GM23338 (cell line): ENCODE measurements at regions not wholly inside any gene's neighbourhood (a gene's known extent, or its start where the extent isn't known, plus 50 kb on each side); places are given as distances from the start of the nearest gene placed in this dataset.

Source experiments
- ATAC-seq: fragments of 200-7000 bp; cut with Tn5 transposase; 3 replicates; pipeline ENCODE4 v1.9.1; 2020
- DNase-seq: peaks from one replicate; pipeline ENCODE4 v3.0.0-alpha.2; 2015; ENCODE audit warnings: low spot score
- H2AFZ ChIP-seq: fragments of 200-600 bp; sonication (generic); 2 replicates; pipeline ENCODE4 v1.8.0; 2016; ENCODE audit warnings: antibody characterized with exemption, mild to moderate bottlenecking, moderate library complexity
- H3F3A ChIP-seq: fragments of 200-600 bp; sonication (generic); replicated peaks from 2 replicates; pipeline ENCODE4 v1.8.0; 2017; ENCODE audit warnings: antibody characterized with exemption, mixed run types, low read depth
- H3K27ac ChIP-seq: fragments of 200-600 bp; sonication (generic); 2 replicates; pipeline ENCODE4 v1.6.1; 2016; ENCODE audit warnings: low read depth
- H3K27me3 ChIP-seq: fragments of 200-600 bp; sonication (generic); 2 replicates; pipeline ENCODE4 v1.8.0; 2016; ENCODE audit warnings: mild to moderate bottlenecking, mixed run types, moderate library complexity; ENCODE audit not compliant: insufficient read depth
- H3K36me3 ChIP-seq: fragments of 200-600 bp; sonication (generic); 2 replicates; pipeline ENCODE4 v1.8.0; 2016; ENCODE audit warnings: mild to moderate bottlenecking; ENCODE audit not compliant: insufficient read depth
- H3K4me1 ChIP-seq: fragments of 200-600 bp; sonication (generic); 2 replicates; pipeline ENCODE4 v1.8.0; 2016; ENCODE audit warnings: mild to moderate bottlenecking, moderate library complexity; ENCODE audit not compliant: insufficient read depth
- H3K4me2 ChIP-seq: fragments of 200-600 bp; sonication (generic); 2 replicates; pipeline ENCODE4 v1.7.1; 2017; ENCODE audit warnings: mixed run types
- H3K4me3 ChIP-seq: fragments of 200-600 bp; sonication (generic); 2 replicates; pipeline ENCODE4 v1.6.1; 2016; ENCODE audit warnings: mixed run types
- H3K79me2 ChIP-seq: fragments of 200-600 bp; sonication (generic); replicated peaks from 2 replicates; pipeline ENCODE4 v1.8.0; 2017; ENCODE audit warnings: mild to moderate bottlenecking; ENCODE audit not compliant: insufficient read depth
- H3K9me2 ChIP-seq: fragments of 200-600 bp; sonication (generic); 2 replicates; pipeline ENCODE4 v1.8.0; 2017; ENCODE audit not compliant: insufficient read depth
- H4K20me1 ChIP-seq: fragments of 200-600 bp; sonication (generic); replicated peaks from 2 replicates; pipeline ENCODE4 v1.8.0; 2017; ENCODE audit warnings: mild to moderate bottlenecking; ENCODE audit not compliant: insufficient read depth
- H3K27ac Mint-ChIP-seq: 2 replicates; pipeline ENCODE4 v1.8.0; 2020; ENCODE audit warnings: inconsistent platforms, mild to moderate bottlenecking, moderate library complexity, mixed read lengths
- H3K27me3 Mint-ChIP-seq: 3 replicates; pipeline ENCODE4 v1.8.0; 2022; ENCODE audit warnings: low read depth, mild to moderate bottlenecking, moderate library complexity, mixed read lengths, inconsistent platforms; ENCODE audit not compliant: insufficient read depth, poor library complexity
- H3K36me3 Mint-ChIP-seq: 3 replicates; pipeline ENCODE4 v1.8.0; 2021; ENCODE audit warnings: low read depth, mild to moderate bottlenecking, inconsistent platforms, moderate library complexity, mixed read lengths
- H3K4me1 Mint-ChIP-seq: 3 replicates; pipeline ENCODE4 v1.8.0; 2020; ENCODE audit warnings: mild to moderate bottlenecking, inconsistent platforms, mixed read lengths
- H3K4me3 Mint-ChIP-seq: 3 replicates; pipeline ENCODE4 v1.8.0; 2021; ENCODE audit warnings: moderate library complexity, mild to moderate bottlenecking, inconsistent platforms, mixed read lengths
- H3K9me3 Mint-ChIP-seq: 3 replicates; pipeline ENCODE4 v1.8.0; 2020; ENCODE audit warnings: moderate library complexity, mild to moderate bottlenecking, inconsistent platforms, mixed read lengths
- CREB1 ChIP-seq: fragments of 250-450 bp; sonication (Bioruptor Pico); IDR thresholded peaks from 2 replicates; pipeline ENCODE4 v1.5.0; 2020; ENCODE audit warnings: low read depth, mild to moderate bottlenecking, moderate library complexity
- CTCF ChIP-seq, 2 experiments: fragments of 200-600 bp in 1 of 2; sonication (generic) in 1 of 2; conservative IDR thresholded peaks; 2 replicates each; pipeline versions ENCODE4 v1.5.1 to v1.6.1; 2016 to 2017; ENCODE audit warnings: antibody characterized with exemption in 2 of 2, low read depth in 2 of 2, mild to moderate bottlenecking in 2 of 2, moderate library complexity in 1 of 2
- ETS1 ChIP-seq: IDR thresholded peaks from 2 replicates; pipeline ENCODE4 v1.6.1; 2016; ENCODE audit warnings: antibody characterized with exemption
- EZH2 ChIP-seq: fragments of 200-600 bp; sonication (generic); IDR thresholded peaks from one replicate; pipeline ENCODE4 v1.8.0; 2017; ENCODE audit warnings: antibody characterized with exemption, mild to moderate bottlenecking, low read depth; ENCODE audit not compliant: unreplicated experiment
- EZH2phosphoT487 ChIP-seq: fragments of 200-600 bp; sonication (generic); IDR thresholded peaks from one replicate; pipeline ENCODE4 v1.8.1; 2018; ENCODE audit warnings: antibody characterized with exemption; ENCODE audit not compliant: unreplicated experiment
- JUNB ChIP-seq: IDR thresholded peaks from one replicate; pipeline ENCODE4 v1.6.1; 2016; ENCODE audit warnings: antibody characterized with exemption; ENCODE audit not compliant: unreplicated experiment
- NANOG ChIP-seq: IDR thresholded peaks from 2 replicates; pipeline ENCODE4 v1.6.1; 2016; ENCODE audit warnings: antibody characterized with exemption, borderline replicate concordance
- POLR2AphosphoS5 ChIP-seq: IDR thresholded peaks from 2 replicates; pipeline ENCODE4 v1.6.1; 2016; ENCODE audit warnings: antibody characterized with exemption, low read depth
- REST ChIP-seq: IDR thresholded peaks from one replicate; pipeline ENCODE4 v1.6.1; 2018; ENCODE audit warnings: antibody characterized with exemption; ENCODE audit not compliant: unreplicated experiment
- STAT1 ChIP-seq: IDR thresholded peaks from one replicate; pipeline ENCODE4 v1.6.1; 2016; ENCODE audit warnings: antibody characterized with exemption; ENCODE audit not compliant: unreplicated experiment
- ZNF114 ChIP-seq: fragments of 250-450 bp; sonication (Bioruptor Pico); IDR thresholded peaks from 2 replicates; pipeline ENCODE4 v1.5.0; 2020; ENCODE audit warnings: mild to moderate bottlenecking, moderate library complexity
- ZNF331 ChIP-seq: fragments of 250-450 bp; sonication (Bioruptor Pico); IDR thresholded peaks from 2 replicates; pipeline ENCODE4 v1.5.0; 2020; ENCODE audit warnings: low read depth, mild to moderate bottlenecking, moderate library complexity
- TF ChIP-seq, protein P1 (sequence below): fragments of 250-450 bp; sonication (Bioruptor Pico); IDR thresholded peaks from 2 replicates; pipeline ENCODE4 v1.5.0; 2020; ENCODE audit warnings: mild to moderate bottlenecking, moderate library complexity

GRCh38 chr12:89211456-89211855, 140.8 kb downstream of the DUSP6 start:
- no peaks in the 10 kb centered on the region for H3F3A ChIP-seq
- H3K9me2 ChIP-seq: no peaks in the 10 kb centered on the region
- peaks cover 8% of the 10 kb centered on the region; the same call in 1 of the 2 replicates for H3K4me1 ChIP-seq
- no peak overlapping the region for H3K4me2 ChIP-seq
- Mint-ChIP-seq H3K36me3 (no peaks in the 10 kb centered on the region), H3K9me3 (no peaks in the 10 kb centered on the region), H3K4me3 (no peak overlapping the region), H3K4me1 (peaks cover 25% of the 10 kb centered on the region), H3K27ac (no peak overlapping the region), H3K27me3 (no peaks in the 10 kb centered on the region)
- no peaks in the 10 kb centered on the region for H4K20me1 ChIP-seq
- TF ChIP-seq ETS1 (no peak), STAT1 (no peak), CTCF (conservative IDR thresholded peaks at IDR 0.05; ENCODE audit: low read depth in 2 of 2) (no peak), CREB1 (CRISPR knock-in tag) (no peak), POLR2AphosphoS5 (no peak), EZH2 (no peak), JUNB (no peak), REST (no peak), EZH2phosphoT487 (no peak), ZNF114 (CRISPR knock-in tag) (no peak), NANOG (no peak), ZNF331 (no peak)
- TF ChIP-seq, protein P1, sequence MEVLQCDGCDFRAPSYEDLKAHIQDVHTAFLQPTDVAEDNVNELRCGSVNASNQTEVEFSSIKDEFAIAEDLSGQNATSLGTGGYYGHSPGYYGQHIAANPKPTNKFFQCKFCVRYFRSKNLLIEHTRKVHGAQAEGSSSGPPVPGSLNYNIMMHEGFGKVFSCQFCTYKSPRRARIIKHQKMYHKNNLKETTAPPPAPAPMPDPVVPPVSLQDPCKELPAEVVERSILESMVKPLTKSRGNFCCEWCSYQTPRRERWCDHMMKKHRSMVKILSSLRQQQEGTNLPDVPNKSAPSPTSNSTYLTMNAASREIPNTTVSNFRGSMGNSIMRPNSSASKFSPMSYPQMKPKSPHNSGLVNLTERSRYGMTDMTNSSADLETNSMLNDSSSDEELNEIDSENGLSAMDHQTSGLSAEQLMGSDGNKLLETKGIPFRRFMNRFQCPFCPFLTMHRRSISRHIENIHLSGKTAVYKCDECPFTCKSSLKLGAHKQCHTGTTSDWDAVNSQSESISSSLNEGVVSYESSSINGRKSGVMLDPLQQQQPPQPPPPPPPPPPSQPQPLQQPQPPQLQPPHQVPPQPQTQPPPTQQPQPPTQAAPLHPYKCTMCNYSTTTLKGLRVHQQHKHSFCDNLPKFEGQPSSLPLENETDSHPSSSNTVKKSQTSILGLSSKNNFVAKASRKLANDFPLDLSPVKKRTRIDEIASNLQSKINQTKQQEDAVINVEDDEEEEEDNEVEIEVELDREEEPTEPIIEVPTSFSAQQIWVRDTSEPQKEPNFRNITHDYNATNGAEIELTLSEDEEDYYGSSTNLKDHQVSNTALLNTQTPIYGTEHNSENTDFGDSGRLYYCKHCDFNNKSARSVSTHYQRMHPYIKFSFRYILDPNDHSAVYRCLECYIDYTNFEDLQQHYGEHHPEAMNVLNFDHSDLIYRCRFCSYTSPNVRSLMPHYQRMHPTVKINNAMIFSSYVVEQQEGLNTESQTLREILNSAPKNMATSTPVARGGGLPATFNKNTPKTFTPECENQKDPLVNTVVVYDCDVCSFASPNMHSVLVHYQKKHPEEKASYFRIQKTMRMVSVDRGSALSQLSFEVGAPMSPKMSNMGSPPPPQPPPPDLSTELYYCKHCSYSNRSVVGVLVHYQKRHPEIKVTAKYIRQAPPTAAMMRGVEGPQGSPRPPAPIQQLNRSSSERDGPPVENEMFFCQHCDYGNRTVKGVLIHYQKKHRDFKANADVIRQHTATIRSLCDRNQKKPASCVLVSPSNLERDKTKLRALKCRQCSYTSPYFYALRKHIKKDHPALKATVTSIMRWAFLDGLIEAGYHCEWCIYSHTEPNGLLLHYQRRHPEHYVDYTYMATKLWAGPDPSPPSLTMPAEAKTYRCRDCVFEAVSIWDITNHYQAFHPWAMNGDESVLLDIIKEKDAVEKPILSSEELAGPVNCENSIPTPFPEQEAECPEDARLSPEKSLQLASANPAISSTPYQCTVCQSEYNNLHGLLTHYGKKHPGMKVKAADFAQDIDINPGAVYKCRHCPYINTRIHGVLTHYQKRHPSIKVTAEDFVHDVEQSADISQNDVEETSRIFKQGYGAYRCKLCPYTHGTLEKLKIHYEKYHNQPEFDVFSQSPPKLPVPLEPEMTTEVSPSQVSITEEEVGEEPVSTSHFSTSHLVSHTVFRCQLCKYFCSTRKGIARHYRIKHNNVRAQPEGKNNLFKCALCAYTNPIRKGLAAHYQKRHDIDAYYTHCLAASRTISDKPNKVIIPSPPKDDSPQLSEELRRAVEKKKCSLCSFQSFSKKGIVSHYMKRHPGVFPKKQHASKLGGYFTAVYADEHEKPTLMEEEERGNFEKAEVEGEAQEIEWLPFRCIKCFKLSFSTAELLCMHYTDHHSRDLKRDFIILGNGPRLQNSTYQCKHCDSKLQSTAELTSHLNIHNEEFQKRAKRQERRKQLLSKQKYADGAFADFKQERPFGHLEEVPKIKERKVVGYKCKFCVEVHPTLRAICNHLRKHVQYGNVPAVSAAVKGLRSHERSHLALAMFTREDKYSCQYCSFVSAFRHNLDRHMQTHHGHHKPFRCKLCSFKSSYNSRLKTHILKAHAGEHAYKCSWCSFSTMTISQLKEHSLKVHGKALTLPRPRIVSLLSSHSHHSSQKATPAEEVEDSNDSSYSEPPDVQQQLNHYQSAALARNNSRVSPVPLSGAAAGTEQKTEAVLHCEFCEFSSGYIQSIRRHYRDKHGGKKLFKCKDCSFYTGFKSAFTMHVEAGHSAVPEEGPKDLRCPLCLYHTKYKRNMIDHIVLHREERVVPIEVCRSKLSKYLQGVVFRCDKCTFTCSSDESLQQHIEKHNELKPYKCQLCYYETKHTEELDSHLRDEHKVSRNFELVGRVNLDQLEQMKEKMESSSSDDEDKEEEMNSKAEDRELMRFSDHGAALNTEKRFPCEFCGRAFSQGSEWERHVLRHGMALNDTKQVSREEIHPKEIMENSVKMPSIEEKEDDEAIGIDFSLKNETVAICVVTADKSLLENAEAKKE (CRISPR knock-in tag): no peak
- DNase-seq (no peak), ATAC-seq (no peak)
- no peaks in the 10 kb centered on the region for H3K27me3 ChIP-seq
- no peaks in the 10 kb centered on the region for H3K79me2 ChIP-seq
- no peak overlapping the region; the same call in 1 of the 2 replicates for H2AFZ ChIP-seq
- no peaks in the 10 kb centered on the region for H3K36me3 ChIP-seq
- no peak overlapping the region for H3K4me3 ChIP-seq
- no peak overlapping the region for H3K27ac ChIP-seq
